Pancreas (tissue), 10 donors: ENCODE measurements at regions not wholly inside any gene's neighbourhood (a gene's known extent, or its start where the extent isn't known, plus 50 kb on each side); places are given as distances from the start of the nearest gene placed in this dataset.
"Not testable (repeated sequence)": the region's sequence is repeated elsewhere in the genome, so short reads cannot be mapped to it uniquely, and the experiment has no call there.

Experiments used
- ATAC-seq, 4 donors: fragments of 200-7000 bp; cut with Tn5 transposase; one replicate each; pipeline versions ENCODE4 v1.8.0 to v1.9.1; 2020; ENCODE audit warnings: mild to moderate bottlenecking in 4 of 4, moderate library complexity in 4 of 4
- DNase-seq, 6 donors: peaks; one replicate each; pipeline ENCODE4 v3.0.0-alpha.2; 2020
- FAIRE-seq: peaks from 2 replicates; lab custom pipeline; 2012; peaks lifted over from hg19 to GRCh38; lab: Jason Lieb, UNC
- H3K27ac ChIP-seq, 4 donors: fragments of 200-600 bp; sonication (generic); 1 replicate in 3 of 4; 2 replicates in 1 of 4; pipeline versions ENCODE4 v1.5.0 to v1.8.0; 2020
- H3K27me3 ChIP-seq, 4 donors: fragments of 200-600 bp; one replicate each; pipeline ENCODE4 v1.8.0; 2021
- H3K36me3 ChIP-seq, 3 donors: fragments of 200-600 bp; sonication (generic) in 1 of 3; one replicate each; pipeline versions ENCODE4 v1.5.0 to v1.8.0; 2020 to 2021
- H3K4me1 ChIP-seq, 3 donors: fragments of 200-600 bp; one replicate each; pipeline ENCODE4 v1.8.0; 2021
- H3K4me3 ChIP-seq, 4 donors: fragments of 200-600 bp; sonication (generic) in 2 of 4; one replicate each; pipeline versions ENCODE4 v1.5.0 to v1.8.0; 2020 to 2021
- H3K9me3 ChIP-seq, 4 donors: fragments of 200-600 bp; one replicate each; pipeline ENCODE4 v1.8.0; 2021
- WGBS, 2 donors: extraction: QIAGEN DNeasy Blood & Tissue Kit; methylation state at CpG; one replicate each; pipeline ENCODE4 v1.1.7; 2013; 5-methylcytosine and 5-hydroxymethylcytosine counted together
- intact Hi-C, 3 donors: fragments of 100-400 bp; cut with DNase I; formaldehyde crosslinking; loops; one replicate each; pipeline versions ENCODE4 v1.11.1 to v1.14.2; 2022
- TF ChIP-seq, protein P1 (sequence below), 4 donors: fragments of 200-600 bp; sonication (generic) in 3 of 4; IDR thresholded peaks; one replicate each; pipeline versions ENCODE4 v1.5.0 to v1.8.0; 2021; ENCODE audit warnings: antibody characterized with exemption in 4 of 4
- donor health status: healthy with polysubstance abuse.
- donor health status: DM: no; HTN: no; CAD: no; lungs with moderate emphysema.
- donor health status: DM: no; HTN: no; CAD: no.
- donor health status: control.
- donor health status: control.
- donor health status: Bipolar disorder and iron deficiency.
- donor health status: DM: yes; HTN: yes; CAD: no.
- donor health status: DM: no; HTN: no; CAD: no.
- donor health status: DM: no; HTN: no; CAD: no.
- donor health status: DM: yes; HTN: yes; CAD: no.

DNA sequence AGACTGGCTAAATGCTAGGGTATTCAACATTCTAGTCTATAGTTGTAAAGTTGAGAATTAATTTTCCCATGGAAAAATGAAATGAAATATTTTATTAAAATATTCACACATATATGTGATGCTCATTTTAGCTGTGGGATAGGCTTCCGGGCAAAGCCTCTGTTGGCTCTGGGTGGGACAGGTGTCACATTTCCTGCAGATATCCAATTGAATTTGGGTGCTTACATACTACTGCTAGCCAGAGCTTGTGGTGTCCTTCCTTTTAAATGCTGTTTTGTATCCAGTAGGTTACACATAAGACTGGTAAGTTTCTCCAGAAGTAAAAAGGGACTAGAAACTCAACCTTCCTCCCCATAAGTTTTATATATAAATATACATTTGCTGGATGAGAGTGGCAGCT lies 73.8 kb downstream of the RPRM start:
- Histone ChIP-seq H3K27ac (no peak overlapping the region), H3K27me3 (no peaks in the 10 kb centered on the region), H3K4me1 (no peaks in the 10 kb centered on the region), H3K4me3 (no peak overlapping the region), H3K36me3 (no peaks in the 10 kb centered on the region), H3K9me3 (no peaks in the 10 kb centered on the region)
- 56 to 58% methylated on average over 1 of the region's 1 CpG for WGBS, 2 donors
- FAIRE-seq, result no peak
- no peak for ATAC-seq
- intact Hi-C loops, result no loop called here
- TF ChIP-seq, protein P1, sequence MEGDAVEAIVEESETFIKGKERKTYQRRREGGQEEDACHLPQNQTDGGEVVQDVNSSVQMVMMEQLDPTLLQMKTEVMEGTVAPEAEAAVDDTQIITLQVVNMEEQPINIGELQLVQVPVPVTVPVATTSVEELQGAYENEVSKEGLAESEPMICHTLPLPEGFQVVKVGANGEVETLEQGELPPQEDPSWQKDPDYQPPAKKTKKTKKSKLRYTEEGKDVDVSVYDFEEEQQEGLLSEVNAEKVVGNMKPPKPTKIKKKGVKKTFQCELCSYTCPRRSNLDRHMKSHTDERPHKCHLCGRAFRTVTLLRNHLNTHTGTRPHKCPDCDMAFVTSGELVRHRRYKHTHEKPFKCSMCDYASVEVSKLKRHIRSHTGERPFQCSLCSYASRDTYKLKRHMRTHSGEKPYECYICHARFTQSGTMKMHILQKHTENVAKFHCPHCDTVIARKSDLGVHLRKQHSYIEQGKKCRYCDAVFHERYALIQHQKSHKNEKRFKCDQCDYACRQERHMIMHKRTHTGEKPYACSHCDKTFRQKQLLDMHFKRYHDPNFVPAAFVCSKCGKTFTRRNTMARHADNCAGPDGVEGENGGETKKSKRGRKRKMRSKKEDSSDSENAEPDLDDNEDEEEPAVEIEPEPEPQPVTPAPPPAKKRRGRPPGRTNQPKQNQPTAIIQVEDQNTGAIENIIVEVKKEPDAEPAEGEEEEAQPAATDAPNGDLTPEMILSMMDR (IDR thresholded peaks at IDR 0.05), result no peak
- DNase-seq, result no peak

- H3K36me3 ChIP-seq, result no peaks in the 10 kb centered on the region
- no peaks in the 10 kb centered on the region for H3K27me3 ChIP-seq
- WGBS, 2 donors, result 51 to 63% methylated on average over 2 of the region's 2 CpGs
- no peak for DNase-seq
- no peak for ATAC-seq
- H3K4me3 ChIP-seq, result no peak overlapping the region
- intact Hi-C loops, result no loop called here
- FAIRE-seq, result no peak
- TF ChIP-seq, protein P1 (IDR thresholded peaks at IDR 0.05), result no peak
- H3K9me3 ChIP-seq, result no peaks in the 10 kb centered on the region
- H3K27ac ChIP-seq, result no peak overlapping the region
- H3K4me1 ChIP-seq, result no peaks in the 10 kb centered on the region
Observed at GRCh38 chr2:153403940-153404339, 74.6 kb downstream of the RPRM start.

GRCh38 chr2:153403352-153403751 lies 75.2 kb downstream of the RPRM start:
- 63 to 67% methylated on average over 14 of the region's 14 CpGs for WGBS, 2 donors
- H3K36me3 ChIP-seq, H3K27ac ChIP-seq, H3K27me3 ChIP-seq, H3K4me3 ChIP-seq, ATAC-seq, H3K9me3 ChIP-seq, intact Hi-C loops, DNase-seq, H3K4me1 ChIP-seq, FAIRE-seq: not testable (repeated sequence)

- Histone ChIP-seq H3K4me3 (no peak overlapping the region), H3K9me3 (no peaks in the 10 kb centered on the region), H3K27ac (no peak overlapping the region), H3K4me1 (no peaks in the 10 kb centered on the region), H3K27me3 (no peaks in the 10 kb centered on the region), H3K36me3 (no peaks in the 10 kb centered on the region)
- TF ChIP-seq, protein P1 (IDR thresholded peaks at IDR 0.05), result no peak
- FAIRE-seq (no peak), ATAC-seq (no peak), DNase-seq (no peak)
- intact Hi-C loops, result no loop called here
- 32 to 40% methylated on average over 5 of the region's 5 CpGs for WGBS, 2 donors
Observed at GRCh38 chr2:153394686-153395085, 83.9 kb downstream of the RPRM start.

GRCh38 chr2:153394247-153394646 lies 84.3 kb downstream of the RPRM start:
- FAIRE-seq, result no peak
- ATAC-seq, result no peak
- intact Hi-C loops, result no loop called here
- DNase-seq, result no peak
- H3K27me3 ChIP-seq, result no peaks in the 10 kb centered on the region
- H3K4me1 ChIP-seq, result no peaks in the 10 kb centered on the region
- H3K27ac ChIP-seq, result no peak overlapping the region
- no peaks in the 10 kb centered on the region for H3K36me3 ChIP-seq
- TF ChIP-seq, protein P1 (IDR thresholded peaks at IDR 0.05), result no peak
- no peaks in the 10 kb centered on the region for H3K9me3 ChIP-seq
- no peak overlapping the region for H3K4me3 ChIP-seq

GRCh38 chr2:153393518-153393917 lies 85.0 kb downstream of the RPRM start:
- intact Hi-C loops, result no loop called here

More at GRCh38 chr2:153393518-153393917, 85.0 kb downstream of the RPRM start:
- FAIRE-seq (no peak), DNase-seq (no peak), ATAC-seq (no peak)
- H3K4me3 ChIP-seq, result no peak overlapping the region
- WGBS, 2 donors, result 34 to 52% methylated on average over 3 of the region's 3 CpGs
- no peaks in the 10 kb centered on the region for H3K27me3 ChIP-seq
- no peaks in the 10 kb centered on the region for H3K4me1 ChIP-seq
- no peaks in the 10 kb centered on the region for H3K36me3 ChIP-seq
- TF ChIP-seq, protein P1 (IDR thresholded peaks at IDR 0.05), result no peak
- H3K9me3 ChIP-seq, result no peaks in the 10 kb centered on the region
- no peak overlapping the region for H3K27ac ChIP-seq
